Neutrophil (primary cell): ENCODE measurements at regions not wholly inside any gene's neighbourhood (a gene's known extent, or its start where the extent isn't known, plus 50 kb on each side); places are given as distances from the start of the nearest gene placed in this dataset.

Experiments used
- H3K27ac ChIP-seq: fragments of 200-600 bp; sonication (generic); 2 replicates; pipeline ENCODE4 v1.5.1; 2016; ENCODE audit warnings: mild to moderate bottlenecking, moderate library complexity
- H3K27me3 ChIP-seq: fragments of 200-600 bp; sonication (generic); 2 replicates; pipeline ENCODE4 v1.6.0; 2016; ENCODE audit warnings: mild to moderate bottlenecking
- H3K36me3 ChIP-seq: fragments of 200-600 bp; sonication (generic); 2 replicates; pipeline ENCODE4 v1.5.1; 2017
- H3K4me1 ChIP-seq, 2 experiments: fragments of 200-600 bp in 1 of 2; sonication (generic) in 1 of 2; 1 replicate in 1 of 2; 2 replicates in 1 of 2; pipeline versions ENCODE4 v1.5.1 to v1.6.1; 2013 to 2016; ENCODE audit warnings: low read depth in 1 of 2, low read length in 1 of 2, mild to moderate bottlenecking in 1 of 2, moderate library complexity in 1 of 2; ENCODE audit not compliant: control insufficient read depth in 1 of 2, insufficient read depth in 1 of 2
- H3K4me3 ChIP-seq, 2 experiments: fragments of 200-600 bp in 1 of 2; sonication (generic) in 1 of 2; 1 replicate in 1 of 2; 2 replicates in 1 of 2; pipeline ENCODE4 v1.5.1; 2013 to 2016; ENCODE audit warnings: low read depth in 1 of 2, low read length in 1 of 2, mild to moderate bottlenecking in 1 of 2, moderate library complexity in 1 of 2
- H3K9me3 ChIP-seq: fragments of 200-600 bp; sonication (generic); 2 replicates; pipeline ENCODE4 v1.5.1; 2016
- TF ChIP-seq, protein P1 (sequence below): fragments of 200-600 bp; sonication (generic); IDR thresholded peaks from 2 replicates; pipeline ENCODE4 v1.5.1; 2016; ENCODE audit warnings: antibody characterized with exemption

DNA sequence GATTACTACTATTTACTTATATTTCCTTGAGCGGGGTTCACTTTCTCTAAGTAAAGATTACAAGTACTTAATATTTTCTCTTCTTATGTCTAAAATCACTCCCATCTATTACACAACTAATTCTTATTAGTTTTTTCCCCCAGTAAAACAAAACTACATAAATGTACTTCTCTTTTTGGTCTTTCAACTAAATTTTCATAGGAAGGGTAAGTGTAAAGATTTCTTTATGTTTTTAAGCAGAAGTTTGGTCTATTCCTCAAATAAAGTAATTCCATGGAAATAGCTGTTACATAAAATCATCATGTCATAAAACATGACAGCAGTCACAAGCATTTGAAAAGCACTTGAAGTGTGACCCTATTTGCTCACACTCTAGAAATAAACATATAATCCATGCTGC, 249.0 kb downstream of the ZEB2 start:
- Histone ChIP-seq H3K36me3 (no peaks in the 10 kb centered on the region), H3K4me3 (no peak overlapping the region), H3K9me3 (no peaks in the 10 kb centered on the region), H3K27me3 (no peaks in the 10 kb centered on the region), H3K27ac (no peak overlapping the region), H3K4me1 (peaks cover 7 to 10% of the 10 kb centered on the region in 2 experiments)
- TF ChIP-seq, protein P1, sequence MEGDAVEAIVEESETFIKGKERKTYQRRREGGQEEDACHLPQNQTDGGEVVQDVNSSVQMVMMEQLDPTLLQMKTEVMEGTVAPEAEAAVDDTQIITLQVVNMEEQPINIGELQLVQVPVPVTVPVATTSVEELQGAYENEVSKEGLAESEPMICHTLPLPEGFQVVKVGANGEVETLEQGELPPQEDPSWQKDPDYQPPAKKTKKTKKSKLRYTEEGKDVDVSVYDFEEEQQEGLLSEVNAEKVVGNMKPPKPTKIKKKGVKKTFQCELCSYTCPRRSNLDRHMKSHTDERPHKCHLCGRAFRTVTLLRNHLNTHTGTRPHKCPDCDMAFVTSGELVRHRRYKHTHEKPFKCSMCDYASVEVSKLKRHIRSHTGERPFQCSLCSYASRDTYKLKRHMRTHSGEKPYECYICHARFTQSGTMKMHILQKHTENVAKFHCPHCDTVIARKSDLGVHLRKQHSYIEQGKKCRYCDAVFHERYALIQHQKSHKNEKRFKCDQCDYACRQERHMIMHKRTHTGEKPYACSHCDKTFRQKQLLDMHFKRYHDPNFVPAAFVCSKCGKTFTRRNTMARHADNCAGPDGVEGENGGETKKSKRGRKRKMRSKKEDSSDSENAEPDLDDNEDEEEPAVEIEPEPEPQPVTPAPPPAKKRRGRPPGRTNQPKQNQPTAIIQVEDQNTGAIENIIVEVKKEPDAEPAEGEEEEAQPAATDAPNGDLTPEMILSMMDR, result no peak

- peaks cover 14 to 22% of the 10 kb centered on the region in 2 experiments for H3K4me1 ChIP-seq
- TF ChIP-seq, protein P1, result no peak
- H3K36me3 ChIP-seq, result no peaks in the 10 kb centered on the region
- no peak overlapping the region for H3K27ac ChIP-seq
- H3K27me3 ChIP-seq, result no peaks in the 10 kb centered on the region
- no peak overlapping the region for H3K4me3 ChIP-seq
- H3K9me3 ChIP-seq, result no peaks in the 10 kb centered on the region
Measured at GRCh38 chr2:144268036-144268678, 251.8 kb downstream of the ZEB2 start.

- Histone ChIP-seq H3K4me1 (peaks cover 14 to 22% of the 10 kb centered on the region in 2 experiments), H3K4me3 (no peak overlapping the region), H3K27ac (no peak overlapping the region), H3K9me3 (no peaks in the 10 kb centered on the region), H3K27me3 (no peaks in the 10 kb centered on the region), H3K36me3 (no peaks in the 10 kb centered on the region)
- TF ChIP-seq, protein P1, result no peak
Measured at GRCh38 chr2:144267239-144267638, 252.7 kb downstream of the ZEB2 start.

DNA sequence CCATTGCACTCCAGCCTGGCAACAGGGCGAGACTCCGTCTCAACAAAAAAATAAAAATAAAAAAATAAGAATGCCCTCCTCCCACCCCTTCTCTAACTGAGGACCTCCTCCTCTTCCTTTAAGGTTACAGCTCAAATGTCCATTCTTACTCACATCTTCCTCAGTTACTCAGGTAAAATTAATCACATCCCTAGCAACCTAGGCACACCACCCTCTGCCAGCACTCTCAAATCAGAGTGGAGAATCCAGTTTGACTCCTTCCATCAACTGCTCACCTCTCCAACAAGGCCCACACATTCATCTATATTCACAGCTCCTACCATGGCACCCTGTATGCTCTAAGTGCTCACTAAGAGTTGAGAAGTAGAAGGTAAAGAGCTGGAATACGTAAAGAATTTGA, 254.3 kb downstream of the ZEB2 start:
- TF ChIP-seq, protein P1, result no peak
- H3K4me3 ChIP-seq, result no peak overlapping the region
- no peak overlapping the region for H3K27ac ChIP-seq
- peaks cover 24 to 30% of the 10 kb centered on the region in 2 experiments for H3K4me1 ChIP-seq
- no peaks in the 10 kb centered on the region for H3K36me3 ChIP-seq
- no peaks in the 10 kb centered on the region for H3K9me3 ChIP-seq
- no peaks in the 10 kb centered on the region for H3K27me3 ChIP-seq

GRCh38 chr2:144261966-144262365, 258.0 kb downstream of the ZEB2 start:
- Histone ChIP-seq H3K27ac (no peak overlapping the region), H3K4me1 (peaks cover 17 to 20% of the 10 kb centered on the region in 2 experiments), H3K9me3 (no peaks in the 10 kb centered on the region), H3K27me3 (no peaks in the 10 kb centered on the region), H3K36me3 (no peaks in the 10 kb centered on the region), H3K4me3 (no peak overlapping the region)
- TF ChIP-seq, protein P1, result no peak
